HG03565 (cell line): ENCODE measurements at regions not wholly inside any gene's neighbourhood (a gene's known extent, or its start where the extent isn't known, plus 50 kb on each side); places are given as distances from the start of the nearest gene placed in this dataset.
"Not testable (repeated sequence)": the region's sequence is repeated elsewhere in the genome, so short reads cannot be mapped to it uniquely, and the experiment has no call there.

ENCODE experiments used
- ATAC-seq: cut with Tn5 transposase; IDR thresholded peaks from one replicate; pipeline ENCODE4 v1.9.1; 2021; ENCODE audit warnings: mild to moderate bottlenecking, moderate library complexity; ENCODE audit not compliant: unreplicated experiment

GRCh38 chr12:131619736-131620506 is 91.0 kb upstream of the SFSWAP start:
- ATAC-seq: no peak

GRCh38 chr12:131620520-131620919 is 90.4 kb upstream of the SFSWAP start:
- no peak for ATAC-seq

DNA sequence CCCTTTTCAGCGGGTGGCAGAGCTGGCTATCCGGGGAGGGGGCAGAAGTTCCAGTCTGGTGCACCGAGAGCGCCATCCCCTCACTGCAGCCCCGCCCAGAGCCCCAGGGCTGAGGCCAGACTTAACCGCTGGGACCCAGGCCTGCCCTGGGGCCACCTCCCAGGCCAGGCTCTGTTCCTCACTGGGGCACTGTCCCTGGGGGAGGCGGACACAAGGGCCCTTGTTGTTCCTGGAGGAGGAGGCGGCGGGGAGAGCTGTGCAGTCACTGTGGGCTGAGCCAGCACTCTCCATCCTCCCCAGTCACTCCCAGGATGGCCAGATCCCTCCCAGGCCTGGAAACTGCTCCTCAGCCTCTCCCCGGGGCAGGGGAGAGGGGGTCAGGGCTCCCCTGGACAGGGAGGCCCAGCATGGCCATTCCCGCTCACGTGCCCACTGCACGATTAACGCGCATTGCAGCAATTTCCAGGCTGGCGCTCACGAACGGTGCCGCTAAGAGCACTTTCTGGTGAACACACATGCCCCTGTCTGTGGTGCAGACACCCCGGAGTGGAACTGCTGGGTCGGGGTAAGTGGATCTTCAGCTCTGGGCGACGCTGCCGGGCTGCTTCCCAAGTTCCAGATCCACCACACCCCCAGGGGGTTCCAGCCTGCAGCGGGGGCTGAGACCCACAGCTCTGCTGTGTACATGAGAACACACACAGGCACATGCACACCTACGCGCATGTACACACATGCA is 89.8 kb upstream of the SFSWAP start:
- ATAC-seq: no peak

GRCh38 chr12:131621701-131622421 is 89.0 kb upstream of the SFSWAP start:
- no peak for ATAC-seq

DNA sequence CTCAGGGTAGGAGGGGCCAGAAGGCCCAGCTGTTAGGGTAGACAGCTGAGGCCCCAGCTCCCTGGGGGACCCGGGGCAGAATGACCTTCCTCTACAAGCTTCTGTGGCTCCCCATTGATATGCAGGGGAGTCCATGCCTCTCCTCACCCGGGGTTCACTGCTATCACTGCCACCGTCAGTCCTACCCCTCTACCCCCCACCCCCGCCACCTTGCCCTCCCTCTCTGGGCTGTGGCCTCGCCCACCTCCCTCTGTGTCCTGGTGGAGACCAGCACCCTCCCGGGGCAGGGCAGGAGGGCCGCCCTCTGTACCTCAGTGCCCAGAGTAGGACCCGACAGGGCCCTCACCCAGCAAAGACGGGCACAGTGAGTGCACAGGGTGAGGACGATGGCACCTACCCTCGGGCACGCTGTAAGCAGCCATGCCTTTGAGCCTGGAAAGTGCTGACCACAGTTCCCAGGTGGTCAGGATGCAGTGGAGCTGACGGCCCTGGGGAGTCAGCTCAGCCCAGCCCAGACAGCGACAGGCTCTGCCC is 88.4 kb upstream of the SFSWAP start:
- no peak for ATAC-seq

DNA sequence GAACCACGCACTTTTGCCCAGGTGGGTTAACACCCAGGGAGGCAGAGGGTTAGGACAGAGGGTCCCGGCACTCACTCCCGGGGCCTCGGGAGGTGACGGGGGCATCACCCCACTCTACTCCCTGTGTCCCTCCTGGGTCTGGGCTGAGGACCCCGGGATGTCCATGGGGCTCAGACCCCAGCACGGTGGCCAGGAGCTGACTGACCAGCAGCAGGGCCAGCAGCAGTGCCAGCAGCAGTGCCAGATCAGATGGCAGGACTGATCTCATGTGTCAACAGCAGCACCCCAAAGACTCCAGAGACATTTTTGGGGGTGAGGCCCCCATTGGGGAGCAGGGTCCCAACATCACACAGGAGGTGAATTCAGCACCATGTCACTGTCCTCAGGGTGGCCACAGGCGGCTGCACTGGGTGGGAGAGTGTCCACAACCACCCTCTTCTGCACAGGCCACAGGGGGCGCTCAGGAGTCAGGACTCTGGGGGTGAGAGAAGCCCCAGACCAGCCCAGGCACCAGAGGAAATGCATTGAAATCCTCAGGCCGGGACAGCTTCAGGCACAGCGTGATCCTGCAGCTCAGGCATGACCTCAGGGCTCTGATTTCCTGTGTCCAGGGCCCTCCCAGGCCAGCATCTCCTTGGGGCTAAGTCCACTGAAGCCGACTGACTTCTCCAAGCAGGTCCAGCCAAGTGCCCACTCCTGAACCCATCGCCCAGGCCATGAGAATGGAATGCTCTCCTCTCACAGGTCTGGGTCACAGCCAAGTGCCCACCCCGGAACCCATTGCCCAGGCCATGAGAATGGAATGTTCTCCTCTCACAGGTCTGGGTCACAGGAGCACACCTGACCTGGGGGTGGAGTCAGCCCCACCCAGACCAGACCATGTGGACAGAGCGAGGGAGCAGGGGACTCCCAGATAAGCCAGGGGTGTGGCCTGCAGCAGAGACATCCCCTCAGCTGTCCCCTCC is 87.2 kb upstream of the SFSWAP start:
- ATAC-seq: not testable (repeated sequence)

GRCh38 chr12:131624369-131624739 is 86.5 kb upstream of the SFSWAP start:
- ATAC-seq: not testable (repeated sequence)

DNA sequence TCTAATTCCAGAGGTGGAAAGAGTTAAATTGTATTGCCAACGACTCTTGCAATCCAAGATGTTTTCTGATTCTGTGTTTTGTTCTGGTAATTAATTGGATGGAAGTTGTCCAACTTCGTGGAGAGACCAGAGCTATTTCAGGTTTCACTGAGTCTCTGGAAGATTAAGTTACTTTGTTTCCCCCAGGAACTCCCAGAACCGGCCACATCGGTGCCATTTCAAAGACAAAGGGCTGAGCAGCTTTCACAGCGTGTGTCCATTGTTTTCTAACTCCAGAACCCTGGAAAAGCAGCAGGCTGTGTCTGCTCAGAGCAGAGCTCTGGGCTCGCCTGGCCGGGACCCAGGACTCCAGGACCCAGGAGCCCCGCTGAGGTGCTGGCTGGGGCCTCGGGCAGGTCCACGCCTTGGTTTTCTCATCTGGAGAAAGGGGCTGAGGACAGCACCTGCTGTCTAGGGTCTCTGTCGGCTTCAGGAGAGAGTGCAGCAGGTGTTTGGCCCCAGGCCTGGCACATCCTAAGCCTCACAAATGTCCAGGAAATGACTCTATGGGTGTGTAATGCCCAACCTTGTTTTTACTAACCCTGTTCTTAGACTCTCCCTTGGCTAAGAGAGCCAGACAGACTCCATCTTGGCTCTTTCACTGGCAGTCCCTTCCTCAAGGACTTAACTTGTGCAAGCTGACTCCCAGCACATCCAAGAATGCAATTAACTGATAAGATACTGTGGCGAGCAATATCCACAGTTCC is 86.0 kb upstream of the SFSWAP start:
- not testable (repeated sequence) for ATAC-seq

GRCh38 chr12:131625966-131626722 is 84.7 kb upstream of the SFSWAP start:
- not testable (repeated sequence) for ATAC-seq

GRCh38 chr12:131627151-131628022 is 83.5 kb upstream of the SFSWAP start:
- not testable (repeated sequence) for ATAC-seq

DNA sequence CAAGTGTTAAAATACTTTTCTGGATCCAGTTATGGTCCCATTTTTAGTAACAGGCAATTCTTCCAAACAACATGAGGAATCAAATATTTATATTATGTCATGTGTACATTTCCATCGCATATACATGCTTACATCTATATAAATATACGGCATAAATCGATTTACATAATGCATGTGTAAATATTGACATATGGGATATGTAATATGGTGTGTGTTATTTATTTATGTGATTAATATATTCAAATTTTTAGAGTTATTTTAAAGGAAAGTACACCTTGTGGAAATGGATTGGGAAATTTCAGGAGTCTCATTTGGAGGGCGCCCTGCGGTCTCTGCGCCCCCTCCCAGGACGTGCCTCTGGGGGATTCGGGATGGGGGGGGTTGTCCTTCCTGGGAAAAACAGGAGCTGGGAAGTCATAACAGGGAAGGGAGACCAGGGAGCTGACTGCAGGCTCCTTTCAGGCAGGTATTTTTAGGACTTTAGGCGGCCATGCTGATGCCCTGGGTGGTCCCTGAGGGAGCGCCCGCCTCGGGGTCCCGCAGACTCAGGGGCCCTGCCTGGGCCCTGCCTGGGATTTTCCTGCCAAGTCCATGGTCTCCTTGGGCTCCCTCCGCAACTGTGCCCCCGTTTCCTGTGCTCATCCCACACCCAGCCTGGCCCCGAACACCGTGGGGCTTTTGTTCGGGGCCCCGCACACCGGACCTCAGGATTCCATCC is 82.7 kb upstream of the SFSWAP start:
- no peak for ATAC-seq

DNA sequence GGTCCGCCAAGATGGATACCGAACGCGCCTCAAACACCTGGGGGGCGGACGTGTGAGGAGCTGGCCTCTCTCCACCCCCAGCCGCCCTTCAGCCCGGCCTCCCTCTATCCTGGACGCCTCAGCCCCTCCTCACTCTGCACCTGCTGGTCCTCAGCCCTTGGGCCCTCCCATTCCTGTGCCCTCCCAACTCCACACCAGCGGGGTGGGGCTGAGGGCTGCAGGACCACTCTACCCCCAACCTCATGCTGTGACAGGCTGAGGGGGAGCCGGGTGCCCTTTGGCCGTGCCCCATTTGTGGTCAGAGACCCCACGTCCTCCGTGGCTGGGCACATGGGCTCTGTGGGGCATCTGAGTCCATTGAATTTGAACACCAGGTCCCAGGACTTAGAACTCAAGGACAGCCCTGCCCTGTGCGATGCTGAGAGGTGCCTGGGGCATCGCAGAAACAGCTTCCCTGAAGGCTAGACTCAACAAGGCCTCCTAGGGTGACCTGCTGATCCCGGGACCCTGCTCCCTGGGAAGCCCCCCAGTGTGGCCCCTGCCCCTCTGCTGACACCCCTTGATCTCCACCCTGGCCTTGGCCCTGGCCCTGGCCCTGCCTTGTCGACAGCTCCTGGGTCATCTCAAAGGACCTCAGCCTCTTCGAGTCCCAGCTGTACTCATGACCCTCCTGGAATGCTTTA is 82.0 kb upstream of the SFSWAP start:
- no peak for ATAC-seq

DNA sequence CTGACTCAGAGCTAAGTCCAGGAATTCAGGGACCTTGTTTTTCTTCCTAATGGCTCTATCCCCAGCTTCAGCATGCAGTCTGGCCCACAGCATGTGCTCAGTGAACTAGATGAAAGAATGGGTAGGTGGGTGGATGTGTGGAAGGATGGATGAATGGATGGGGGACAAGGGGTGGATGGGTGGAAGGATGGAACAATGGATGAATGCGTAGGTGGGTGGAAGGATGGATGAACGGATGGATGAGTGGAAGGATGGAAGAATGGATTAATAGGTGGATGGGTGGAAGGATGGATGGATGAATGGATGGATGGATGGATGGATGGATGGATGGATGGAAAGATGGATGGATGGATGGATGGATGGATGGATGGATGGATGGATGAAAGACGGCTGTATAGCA is 79.7 kb upstream of the SFSWAP start:
- ATAC-seq: no peak

GRCh38 chr12:131631889-131632651 is 78.8 kb upstream of the SFSWAP start:
- ATAC-seq: not testable (repeated sequence)

DNA sequence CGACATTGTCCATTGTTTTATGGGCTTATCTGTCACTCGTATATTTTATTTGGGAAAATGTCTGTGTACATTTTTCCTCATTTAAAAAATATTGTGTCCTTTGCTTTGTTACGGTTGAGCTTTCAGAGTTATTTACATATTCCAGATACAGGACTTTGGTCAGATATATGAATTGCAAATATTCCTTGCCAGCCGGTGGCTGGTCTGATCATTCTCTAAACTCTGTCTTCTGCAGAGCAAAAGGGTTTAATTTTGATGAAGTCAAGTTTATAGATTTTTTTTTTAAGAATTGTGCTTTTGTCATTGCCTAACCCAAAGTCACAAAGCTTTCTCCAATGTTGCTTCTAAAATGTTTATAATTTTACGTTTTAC is 78.3 kb upstream of the SFSWAP start:
- not testable (repeated sequence) for ATAC-seq

DNA sequence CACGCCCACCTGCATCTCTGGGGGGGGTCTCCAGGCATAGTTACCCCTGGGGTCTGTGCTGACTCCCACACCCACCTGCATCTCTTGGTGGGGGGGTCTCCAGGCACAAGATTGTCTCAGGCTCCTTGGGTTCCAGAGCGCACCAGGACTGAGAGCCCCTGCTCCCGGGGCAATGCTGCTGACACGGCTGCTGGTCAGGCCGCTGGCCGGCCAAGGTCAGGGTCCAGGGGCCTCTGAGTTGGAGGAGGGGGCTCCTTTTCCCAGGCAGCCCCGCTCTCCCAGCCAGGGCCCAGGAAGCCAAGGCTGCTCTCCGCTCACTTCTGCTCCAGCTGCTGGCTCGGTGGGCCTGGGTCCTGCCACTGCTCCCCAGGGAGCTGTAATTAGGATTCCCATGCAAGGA is 77.3 kb upstream of the SFSWAP start:
- ATAC-seq: not testable (repeated sequence)
